ENCODE measurements at regions not wholly inside any gene's neighbourhood (a gene's known extent, or its start where the extent isn't known, plus 50 kb on each side); places are given as distances from the start of the nearest gene placed in this dataset.
"Not testable (repeated sequence)": the region's sequence is repeated elsewhere in the genome, so short reads cannot be mapped to it uniquely, and the experiment has no call there.

- H3K27me3 ChIP-seq (ENCODE audit: control insufficient read depth, insufficient read depth, low read length, poor library complexity, severe bottlenecking): no peaks in the 10 kb centered on the region
- 83 to 84% methylated on average over 7 of the region's 7 CpGs for WGBS, 2 experiments
- H3K4me1 ChIP-seq (ENCODE audit: control insufficient read depth, insufficient read depth, low read length): no peaks in the 10 kb centered on the region
- no peak overlapping the region for H3K27ac ChIP-seq (ENCODE audit: insufficient read depth, low read depth, low read length, poor library complexity, severe bottlenecking)
- no peaks in the 10 kb centered on the region for H3K36me3 ChIP-seq (ENCODE audit: control insufficient read depth, insufficient read depth, low read length)
- no peaks in the 10 kb centered on the region for H3K9me3 ChIP-seq (ENCODE audit: control insufficient read depth, low read length)
- H3K4me3 ChIP-seq (ENCODE audit: insufficient read depth, low read depth, low read length): no peak overlapping the region
Observed at GRCh38 chr11:121372671-121373429, 79.3 kb upstream of the SORL1 start.

DNA sequence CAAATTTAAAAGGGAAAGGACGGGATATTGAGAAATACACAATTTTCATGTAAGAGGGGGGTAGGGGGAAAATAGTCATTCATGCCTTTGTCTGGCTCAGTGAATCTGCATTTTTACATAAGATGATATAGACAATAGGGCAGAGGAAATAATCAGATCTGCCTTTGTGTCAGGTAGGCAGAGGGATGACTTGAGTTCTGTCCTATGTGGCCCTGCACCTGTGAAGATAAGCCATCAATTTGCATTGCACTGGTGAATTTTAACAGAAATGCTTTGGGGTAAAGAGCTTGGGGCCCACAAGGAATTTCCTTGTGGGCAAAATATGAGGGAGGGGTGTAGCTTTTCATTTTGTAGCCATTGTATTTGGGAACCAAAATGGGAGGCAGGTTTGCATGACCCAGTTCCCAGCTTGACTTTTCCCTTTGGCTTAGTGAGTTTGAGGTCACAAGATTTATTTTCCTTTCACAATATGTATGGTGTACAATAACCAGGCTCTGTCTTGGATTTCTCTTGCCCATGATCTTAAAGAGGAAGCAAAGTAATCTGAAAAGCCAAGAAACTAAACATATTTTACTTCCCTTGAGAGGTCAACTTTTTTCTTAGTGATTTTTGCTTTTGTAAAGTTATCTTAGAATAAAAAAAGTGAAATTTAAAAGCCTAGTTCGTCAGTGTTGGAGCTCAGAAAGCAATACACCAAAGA is 77.7 kb upstream of the SORL1 start:
- no peak overlapping the region for H3K4me3 ChIP-seq (ENCODE audit: insufficient read depth, low read depth, low read length)
- H3K36me3 ChIP-seq (ENCODE audit: control insufficient read depth, insufficient read depth, low read length): no peaks in the 10 kb centered on the region
- H3K4me1 ChIP-seq (ENCODE audit: control insufficient read depth, insufficient read depth, low read length): no peaks in the 10 kb centered on the region
- no peaks in the 10 kb centered on the region for H3K9me3 ChIP-seq (ENCODE audit: control insufficient read depth, low read length)
- no peak overlapping the region for H3K27ac ChIP-seq (ENCODE audit: insufficient read depth, low read depth, low read length, poor library complexity, severe bottlenecking)
- 63 to 64% methylated on average over 2 of the region's 2 CpGs for WGBS, 2 experiments
- no peaks in the 10 kb centered on the region for H3K27me3 ChIP-seq (ENCODE audit: control insufficient read depth, insufficient read depth, low read length, poor library complexity, severe bottlenecking)

DNA sequence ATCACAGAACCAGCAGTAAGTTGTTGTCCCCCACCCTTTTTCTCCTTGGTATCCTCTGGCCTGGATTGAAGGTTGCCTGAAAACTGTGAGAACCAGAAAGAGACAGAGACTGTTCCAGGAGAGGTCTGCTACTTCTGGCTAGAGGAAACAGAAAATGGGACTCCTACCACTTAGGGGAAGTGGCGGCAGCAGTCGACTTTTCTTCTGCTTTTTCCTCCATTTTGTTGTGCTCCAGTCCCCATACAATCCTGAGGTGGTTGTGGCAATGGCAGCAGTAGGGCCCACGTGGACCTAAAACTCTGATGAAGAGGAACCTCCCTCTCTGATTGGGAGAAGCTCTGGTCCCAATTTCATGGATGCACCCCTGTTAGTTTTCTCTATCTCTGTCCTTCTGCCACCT is 76.0 kb upstream of the SORL1 start:
- Histone ChIP-seq H3K27ac (ENCODE audit: insufficient read depth, low read depth, low read length, poor library complexity, severe bottlenecking) (no peak overlapping the region), H3K27me3 (ENCODE audit: control insufficient read depth, insufficient read depth, low read length, poor library complexity, severe bottlenecking) (no peaks in the 10 kb centered on the region), H3K36me3 (ENCODE audit: control insufficient read depth, insufficient read depth, low read length) (no peaks in the 10 kb centered on the region), H3K4me3 (ENCODE audit: insufficient read depth, low read depth, low read length) (no peak overlapping the region), H3K9me3 (ENCODE audit: control insufficient read depth, low read length) (no peaks in the 10 kb centered on the region), H3K4me1 (ENCODE audit: control insufficient read depth, insufficient read depth, low read length) (no peaks in the 10 kb centered on the region)
- WGBS, 2 experiments: 96 to 97% methylated on average over 3 of the region's 3 CpGs

DNA sequence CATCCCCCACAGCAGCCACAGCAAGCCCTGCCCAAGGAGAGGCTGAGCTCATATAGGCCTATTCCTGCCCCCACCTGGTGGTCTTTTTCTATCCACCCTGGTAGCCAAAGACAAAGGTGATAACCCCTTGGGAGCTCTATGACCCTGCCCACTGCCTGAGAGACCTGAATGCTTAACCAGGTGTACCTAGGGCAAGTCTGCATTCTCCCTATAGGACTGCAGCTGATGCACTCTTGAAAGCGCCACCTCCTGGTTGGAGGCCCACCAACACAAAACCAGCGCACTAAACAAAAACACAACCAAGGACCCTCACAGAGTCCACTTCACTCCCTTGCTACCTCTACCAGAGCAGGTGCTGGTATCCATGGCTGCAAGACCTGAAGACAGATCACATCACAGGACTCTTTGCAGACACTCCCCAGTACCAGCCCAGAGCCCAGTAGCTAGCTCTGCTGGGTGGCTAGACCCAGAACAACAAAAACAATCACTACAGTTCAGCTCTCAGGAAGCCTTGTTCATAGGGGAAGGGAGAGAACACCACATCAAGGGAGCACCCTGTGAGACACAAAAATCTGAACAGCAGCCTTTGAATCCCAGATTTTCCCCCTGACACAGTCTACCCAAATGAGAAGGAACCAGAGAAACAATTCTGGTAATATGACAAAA is 72.8 kb upstream of the SORL1 start:
- H3K4me1 ChIP-seq (ENCODE audit: control insufficient read depth, insufficient read depth, low read length); H3K9me3 ChIP-seq (ENCODE audit: control insufficient read depth, low read length); H3K27ac ChIP-seq (ENCODE audit: insufficient read depth, low read depth, low read length, poor library complexity, severe bottlenecking); H3K36me3 ChIP-seq (ENCODE audit: control insufficient read depth, insufficient read depth, low read length); H3K4me3 ChIP-seq (ENCODE audit: insufficient read depth, low read depth, low read length); H3K27me3 ChIP-seq (ENCODE audit: control insufficient read depth, insufficient read depth, low read length, poor library complexity, severe bottlenecking): not testable (repeated sequence)
- 87 to 93% methylated on average over 2 of the region's 2 CpGs for WGBS, 2 experiments

DNA sequence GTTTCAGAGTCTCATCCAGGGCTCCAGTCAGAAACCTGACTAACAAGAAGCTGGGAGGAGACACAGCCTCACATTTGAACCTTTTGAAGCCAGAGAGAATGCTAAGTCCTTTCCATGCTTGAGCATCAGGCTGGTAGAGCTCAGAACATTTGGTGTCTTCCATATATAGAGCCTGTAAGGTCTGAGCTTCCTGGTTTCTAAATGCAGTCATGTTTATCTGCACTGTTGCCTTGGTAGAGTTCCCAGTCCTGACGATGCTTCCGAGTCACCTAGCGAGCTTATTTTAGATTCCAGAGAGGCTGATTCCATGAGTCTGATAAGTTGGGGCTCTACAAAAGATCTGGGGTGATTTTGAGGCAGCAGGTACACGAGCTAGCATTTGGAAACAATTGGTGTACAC is 68.4 kb upstream of the SORL1 start:
- no peaks in the 10 kb centered on the region for H3K4me1 ChIP-seq (ENCODE audit: control insufficient read depth, insufficient read depth, low read length)
- H3K27me3 ChIP-seq (ENCODE audit: control insufficient read depth, insufficient read depth, low read length, poor library complexity, severe bottlenecking): no peaks in the 10 kb centered on the region
- 94 to 97% methylated on average over 4 of the region's 4 CpGs for WGBS, 2 experiments
- no peak overlapping the region for H3K4me3 ChIP-seq (ENCODE audit: insufficient read depth, low read depth, low read length)
- peaks cover 2% of the 10 kb centered on the region for H3K9me3 ChIP-seq (ENCODE audit: control insufficient read depth, low read length)
- H3K27ac ChIP-seq (ENCODE audit: insufficient read depth, low read depth, low read length, poor library complexity, severe bottlenecking): no peak overlapping the region
- no peaks in the 10 kb centered on the region for H3K36me3 ChIP-seq (ENCODE audit: control insufficient read depth, insufficient read depth, low read length)

- no peaks in the 10 kb centered on the region for H3K36me3 ChIP-seq (ENCODE audit: control insufficient read depth, insufficient read depth, low read length)
- 83 to 90% methylated on average over 1 of the region's 1 CpG for WGBS, 2 experiments
- H3K27ac ChIP-seq (ENCODE audit: insufficient read depth, low read depth, low read length, poor library complexity, severe bottlenecking): no peak overlapping the region
- H3K27me3 ChIP-seq (ENCODE audit: control insufficient read depth, insufficient read depth, low read length, poor library complexity, severe bottlenecking): no peaks in the 10 kb centered on the region
- no peak overlapping the region for H3K4me3 ChIP-seq (ENCODE audit: insufficient read depth, low read depth, low read length)
- H3K4me1 ChIP-seq (ENCODE audit: control insufficient read depth, insufficient read depth, low read length): peaks cover 12% of the 10 kb centered on the region
- H3K9me3 ChIP-seq (ENCODE audit: control insufficient read depth, low read length): peaks cover 2% of the 10 kb centered on the region
Observed at GRCh38 chr11:121385688-121386087, 66.4 kb upstream of the SORL1 start.

Measured in ectodermal cell (in vitro differentiated cells).